ENCODE measurements at regions not wholly inside any gene's neighbourhood (a gene's known extent, or its start where the extent isn't known, plus 50 kb on each side); places are given as distances from the start of the nearest gene placed in this dataset.
A peak's percentile ranks its signal among the peaks of the same experiment; 100 is the strongest.
"Not testable (repeated sequence)": the region's sequence is repeated elsewhere in the genome, so short reads cannot be mapped to it uniquely, and the experiment has no call there.

DNA sequence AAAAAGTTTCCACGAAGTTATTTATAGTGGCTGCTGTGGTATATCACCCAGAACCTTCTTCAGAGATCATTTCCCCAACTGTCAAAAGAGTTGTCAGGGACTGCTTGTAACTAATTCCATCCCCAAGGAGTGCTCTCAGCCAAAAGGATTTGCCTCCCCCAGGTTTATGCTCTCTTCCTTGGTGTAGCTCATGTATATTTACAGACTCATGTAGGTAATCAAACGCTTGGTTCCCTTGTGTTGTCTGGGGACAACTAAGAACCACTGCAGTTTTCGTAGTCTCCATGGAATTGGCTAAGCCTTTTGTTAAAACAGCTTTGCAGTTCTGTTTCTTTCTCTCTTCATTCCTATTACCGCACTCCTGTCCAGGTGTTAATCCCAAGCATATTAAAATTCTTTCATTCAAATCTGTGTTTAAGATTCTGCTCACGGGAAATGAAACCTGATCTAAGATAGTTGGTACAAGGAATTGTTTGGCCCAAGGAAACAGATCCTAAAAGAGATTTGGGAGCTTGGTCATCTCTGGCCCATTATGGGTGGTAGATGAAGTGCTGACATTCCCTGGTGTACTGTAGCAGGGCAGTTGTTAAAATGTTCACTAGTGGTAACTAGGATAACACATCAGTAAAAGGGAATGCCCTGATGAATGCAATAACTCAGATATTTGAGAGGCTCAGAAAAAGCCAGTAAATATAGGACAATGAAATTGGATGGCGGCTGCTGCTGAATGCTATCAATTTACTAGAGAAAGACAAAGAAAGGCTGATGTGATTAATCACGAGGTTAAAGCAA lies 361.3 kb upstream of the GBE1 start:
- H3K4me3 ChIP-seq (ENCODE audit: low read depth, low read length): no peak overlapping the region
- TF ChIP-seq, protein P1, sequence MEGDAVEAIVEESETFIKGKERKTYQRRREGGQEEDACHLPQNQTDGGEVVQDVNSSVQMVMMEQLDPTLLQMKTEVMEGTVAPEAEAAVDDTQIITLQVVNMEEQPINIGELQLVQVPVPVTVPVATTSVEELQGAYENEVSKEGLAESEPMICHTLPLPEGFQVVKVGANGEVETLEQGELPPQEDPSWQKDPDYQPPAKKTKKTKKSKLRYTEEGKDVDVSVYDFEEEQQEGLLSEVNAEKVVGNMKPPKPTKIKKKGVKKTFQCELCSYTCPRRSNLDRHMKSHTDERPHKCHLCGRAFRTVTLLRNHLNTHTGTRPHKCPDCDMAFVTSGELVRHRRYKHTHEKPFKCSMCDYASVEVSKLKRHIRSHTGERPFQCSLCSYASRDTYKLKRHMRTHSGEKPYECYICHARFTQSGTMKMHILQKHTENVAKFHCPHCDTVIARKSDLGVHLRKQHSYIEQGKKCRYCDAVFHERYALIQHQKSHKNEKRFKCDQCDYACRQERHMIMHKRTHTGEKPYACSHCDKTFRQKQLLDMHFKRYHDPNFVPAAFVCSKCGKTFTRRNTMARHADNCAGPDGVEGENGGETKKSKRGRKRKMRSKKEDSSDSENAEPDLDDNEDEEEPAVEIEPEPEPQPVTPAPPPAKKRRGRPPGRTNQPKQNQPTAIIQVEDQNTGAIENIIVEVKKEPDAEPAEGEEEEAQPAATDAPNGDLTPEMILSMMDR (IDR thresholded peaks at IDR 0.05; ENCODE audit: low read depth, low read length): no peak
- no peak for DNase-seq (ENCODE audit: low read depth, low spot score)
- in situ Hi-C loops (cut with HindIII; ENCODE audit: low sequenced_read_pairs): no loop called here

DNA sequence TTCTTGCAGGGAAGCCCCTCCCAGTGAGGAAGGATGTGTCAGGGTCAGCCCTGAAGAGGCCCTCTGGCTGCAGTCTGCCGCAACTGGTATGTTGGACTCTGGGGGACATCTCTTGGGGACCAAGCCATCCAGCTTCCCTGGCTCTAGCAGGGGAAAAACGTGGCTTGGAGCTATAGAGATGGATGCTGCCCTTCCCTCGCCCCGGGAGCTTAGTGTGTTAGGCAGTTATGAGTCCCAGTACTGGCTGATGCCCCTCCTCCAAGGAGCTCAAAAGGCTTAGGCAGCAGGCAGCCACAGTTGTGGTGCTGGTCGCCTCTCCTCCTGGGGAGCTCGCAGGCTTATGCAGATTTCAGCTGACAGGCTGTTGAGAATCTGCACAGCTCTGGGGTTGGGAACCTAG lies 353.1 kb upstream of the GBE1 start:
- in situ Hi-C loops (cut with HindIII; ENCODE audit: low sequenced_read_pairs): no loop called here
- no peak for DNase-seq (ENCODE audit: low read depth, low spot score)

DNA sequence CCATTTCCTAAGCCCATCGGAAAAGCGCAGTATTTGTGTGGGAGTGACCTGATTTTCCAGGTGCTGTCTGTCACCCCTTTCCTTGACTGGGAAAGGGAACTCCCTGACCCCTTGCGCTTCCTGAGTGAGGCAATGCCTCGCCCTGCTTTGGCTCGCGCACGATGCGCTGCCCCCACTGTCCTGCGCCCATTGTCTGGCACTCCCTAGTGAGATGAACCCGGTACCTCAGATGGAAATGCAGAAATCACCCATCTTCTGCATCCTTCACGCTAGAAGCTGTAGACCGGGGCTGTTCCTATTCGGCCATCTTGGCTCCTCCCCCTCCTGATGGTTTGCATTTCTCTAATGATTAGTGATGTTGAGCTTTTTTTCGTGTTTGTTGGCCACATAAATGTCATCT lies 349.3 kb upstream of the GBE1 start:
- H3K4me3 ChIP-seq (ENCODE audit: low read depth, low read length); DNase-seq (ENCODE audit: low read depth, low spot score); in situ Hi-C loops (cut with HindIII; ENCODE audit: low sequenced_read_pairs): not testable (repeated sequence)

More for the DNA sequence above, 353.1 kb upstream of the GBE1 start:
- TF ChIP-seq, protein P1 (IDR thresholded peaks at IDR 0.05; ENCODE audit: low read depth, low read length): no peak
- no peak overlapping the region for H3K4me3 ChIP-seq (ENCODE audit: low read depth, low read length)

DNA sequence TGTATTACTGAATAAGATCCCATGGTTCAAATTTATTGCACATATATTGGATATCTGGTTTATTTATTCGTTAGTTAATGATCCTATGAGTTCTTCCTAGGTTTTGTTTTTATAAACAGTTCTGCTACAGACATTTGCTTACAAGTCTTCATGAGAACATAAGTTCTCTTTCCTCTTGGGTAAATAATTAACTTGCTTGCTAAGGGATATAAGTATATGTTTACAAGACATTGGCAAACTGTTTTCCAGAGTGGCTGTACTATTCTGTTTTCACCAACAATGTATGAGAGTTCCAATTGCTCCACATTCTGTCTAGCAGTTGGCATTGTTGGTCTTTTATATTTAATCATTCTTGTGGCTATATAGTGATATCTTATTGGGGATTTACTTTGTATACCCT lies 341.8 kb upstream of the GBE1 start:
- no peak overlapping the region for H3K4me3 ChIP-seq (ENCODE audit: low read depth, low read length)
- in situ Hi-C loops (cut with HindIII; ENCODE audit: low sequenced_read_pairs): no loop called here
- TF ChIP-seq, protein P1 (IDR thresholded peaks at IDR 0.05; ENCODE audit: low read depth, low read length): no peak
- DNase-seq (ENCODE audit: low read depth, low spot score): no peak

DNA sequence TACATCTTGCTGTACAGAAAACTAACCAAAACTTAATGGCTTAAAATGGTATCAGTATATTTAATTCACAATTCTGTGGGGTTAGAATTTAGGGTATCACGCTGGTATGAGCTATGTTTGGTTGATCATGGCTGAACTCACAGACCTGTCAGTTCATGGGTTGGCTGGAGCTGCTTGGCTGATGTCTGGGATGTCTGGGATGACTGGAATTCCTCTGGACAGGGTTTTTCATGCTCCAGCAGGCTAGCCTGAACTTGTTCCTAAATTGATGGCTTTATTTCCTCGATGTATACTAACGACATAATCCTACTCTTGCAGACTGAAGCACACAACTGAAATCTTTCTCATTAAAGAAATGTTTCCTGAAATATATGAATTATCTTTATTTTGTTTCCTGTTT lies 338.9 kb upstream of the GBE1 start:
- in situ Hi-C loops (cut with HindIII; ENCODE audit: low sequenced_read_pairs): no loop called here
- H3K4me3 ChIP-seq (ENCODE audit: low read depth, low read length): no peak overlapping the region
- DNase-seq (ENCODE audit: low read depth, low spot score): peak; percentile 14
- TF ChIP-seq, protein P1 (IDR thresholded peaks at IDR 0.05; ENCODE audit: low read depth, low read length): no peak

DNA sequence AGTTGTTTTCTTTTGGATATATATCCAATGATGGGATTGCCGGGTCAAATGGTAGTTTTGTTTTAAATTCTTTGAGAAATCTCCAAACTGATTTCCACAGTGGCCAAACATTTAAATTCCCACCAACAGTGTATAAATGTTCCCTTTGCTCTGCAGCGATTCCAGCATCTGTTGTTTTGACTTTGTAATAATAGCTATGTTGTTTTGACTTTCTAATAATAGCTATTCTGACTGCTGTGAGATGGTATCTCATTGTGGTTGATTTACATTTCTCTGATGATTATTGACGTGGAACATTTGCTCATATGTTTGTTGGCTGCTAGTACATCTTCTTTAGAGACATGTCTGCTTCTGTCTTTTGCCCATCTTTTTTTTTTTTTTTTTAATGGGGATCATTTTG lies 332.2 kb upstream of the GBE1 start:
- DNase-seq (ENCODE audit: low read depth, low spot score): no peak
- TF ChIP-seq, protein P1 (IDR thresholded peaks at IDR 0.05; ENCODE audit: low read depth, low read length): no peak
- H3K4me3 ChIP-seq (ENCODE audit: low read depth, low read length): no peak overlapping the region
- in situ Hi-C loops (cut with HindIII; ENCODE audit: low sequenced_read_pairs): no loop called here

DNA sequence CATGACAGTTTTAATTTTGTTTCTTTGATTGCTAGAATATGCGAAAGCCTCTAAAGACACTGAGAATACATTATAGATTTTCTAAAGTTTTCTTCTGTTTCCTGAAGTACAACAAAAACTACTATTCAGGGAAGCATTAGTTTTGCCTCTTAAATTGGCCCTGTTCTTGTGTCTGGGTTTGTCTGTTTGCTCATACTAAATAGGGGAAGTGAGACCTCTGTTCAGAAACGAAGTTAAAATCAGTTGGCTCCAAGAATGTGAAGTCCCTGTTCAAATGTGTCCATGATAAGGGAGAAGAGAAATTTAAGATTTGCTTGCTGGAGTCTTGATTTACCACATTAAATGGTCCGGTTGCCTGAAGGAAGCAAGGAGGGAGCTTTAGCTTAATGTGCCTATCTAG lies 327.3 kb upstream of the GBE1 start:
- DNase-seq (ENCODE audit: low read depth, low spot score): no peak
- no peak overlapping the region for H3K4me3 ChIP-seq (ENCODE audit: low read depth, low read length)
- TF ChIP-seq, protein P1 (IDR thresholded peaks at IDR 0.05; ENCODE audit: low read depth, low read length): no peak
- in situ Hi-C loops (cut with HindIII; ENCODE audit: low sequenced_read_pairs): no loop called here

Data from astrocyte of the spinal cord (primary cell).